A549 (cell line): ENCODE measurements at regions not wholly inside any gene's neighbourhood (a gene's known extent, or its start where the extent isn't known, plus 50 kb on each side); places are given as distances from the start of the nearest gene placed in this dataset.

Experiments
- ATAC-seq, 2 experiments: fragments of 200-7000 bp in 1 of 2; fragments of >200 bp in 1 of 2; cut with Nextera tagmentation in 1 of 2; cut with Tn5 transposase in 1 of 2; 3 replicates each; pipeline versions ENCODE4 v1.8.0 to v1.9.1; 2018 to 2020; ENCODE audit warnings: mild to moderate bottlenecking in 1 of 2, moderate library complexity in 1 of 2
- CTCF ChIA-PET: fragments of 300-600 bp; sonication (Branson Sonifier 250); formaldehyde crosslinking; extraction: SDS; loops from one replicate; lab custom pipeline; 2021; ENCODE audit warnings: antibody characterized with exemption, inconsistent platforms; lab: Yijun Ruan, JAX
- POLR2A ChIA-PET: fragments of 350-600 bp; formaldehyde crosslinking; extraction: SDS; loops from one replicate; lab custom pipeline; 2021; ENCODE audit warnings: antibody characterized with exemption, inconsistent platforms; lab: Yijun Ruan, JAX
- DNase-seq, 2 experiments: peaks; one replicate each; pipeline versions ENCODE4 v3.0.0 to v3.0.0-alpha.2; 2011 to 2016; ENCODE audit warnings: low read depth in 1 of 2, low spot score in 1 of 2
- FAIRE-seq: peaks from 2 replicates; lab custom pipeline; 2011; peaks lifted over from hg19 to GRCh38; lab: Jason Lieb, UNC
- H3K27ac ChIP-seq, 2 experiments: fragments of >200 bp; sonication (Bioruptor Twin); formaldehyde crosslinking; 3 replicates each; pipeline ENCODE4 v1.5.1; 2016 to 2017
- H3K4me1 ChIP-seq: fragments of >200 bp; sonication (Bioruptor Twin); formaldehyde crosslinking; 3 replicates; pipeline ENCODE4 v1.6.1; 2016
- H3K4me2 ChIP-seq: fragments of >200 bp; sonication (Bioruptor Twin); formaldehyde crosslinking; 3 replicates; pipeline ENCODE4 v1.6.1; 2016
- H3K4me3 ChIP-seq: fragments of >200 bp; sonication (Bioruptor Twin); formaldehyde crosslinking; 3 replicates; pipeline ENCODE4 v1.5.1; 2016
- H3K9me3 ChIP-seq: fragments of >200 bp; sonication (Bioruptor Twin); formaldehyde crosslinking; 3 replicates; pipeline ENCODE4 v1.6.1; 2016
- BCL3 ChIP-seq: fragments of >200 bp; sonication (Bioruptor Twin); formaldehyde crosslinking; IDR thresholded peaks from 3 replicates; pipeline ENCODE4 v1.6.1; 2016
- CBX8 ChIP-seq: fragments of 200-600 bp; sonication (generic); IDR thresholded peaks from 2 replicates; pipeline ENCODE4 v1.6.1; 2016
- CHD2 ChIP-seq: fragments of 150-350 bp; IDR thresholded peaks from 2 replicates; pipeline ENCODE4 v1.6.1; 2014; ENCODE audit warnings: low read length; ENCODE audit not compliant: partially characterized antibody
- CTCF ChIP-seq: fragments of >200 bp; sonication (Bioruptor Twin); formaldehyde crosslinking; IDR thresholded peaks from 3 replicates; pipeline ENCODE4 v1.5.1; 2016
- ESRRA ChIP-seq: fragments of 150-350 bp; IDR thresholded peaks from 2 replicates; pipeline ENCODE4 v1.6.1; 2014; ENCODE audit warnings: mild to moderate bottlenecking, low read length, borderline replicate concordance
- FOSB ChIP-seq: fragments of 250-450 bp; sonication (Bioruptor Pico); IDR thresholded peaks from 2 replicates; pipeline ENCODE4 v1.5.0; 2020; ENCODE audit warnings: mild to moderate bottlenecking, moderate library complexity
- FOSL2 ChIP-seq, 2 experiments: fragments of 450-650 bp in 1 of 2; fragments of >200 bp in 1 of 2; sonication (Bioruptor Twin) in 1 of 2; formaldehyde crosslinking; IDR thresholded peaks; 2 replicates each; pipeline versions ENCODE4 v1.5.0 to v1.6.1; 2016 to 2020; ENCODE audit warnings: mild to moderate bottlenecking in 1 of 2, moderate library complexity in 1 of 2
- GATA3 ChIP-seq: IDR thresholded peaks from 2 replicates; pipeline ENCODE4 v1.6.1; 2012; ENCODE audit warnings: borderline replicate concordance
- HEYL ChIP-seq: fragments of 250-450 bp; sonication (Bioruptor Pico); IDR thresholded peaks from 2 replicates; pipeline ENCODE4 v1.8.0; 2021; ENCODE audit warnings: mild to moderate bottlenecking, moderate library complexity
- HOXA7 ChIP-seq: fragments of 250-450 bp; sonication (Bioruptor Pico); IDR thresholded peaks from 2 replicates; pipeline ENCODE4 v1.5.0; 2020; ENCODE audit warnings: mild to moderate bottlenecking, moderate library complexity
- JUNB ChIP-seq: fragments of >200 bp; sonication (Bioruptor Twin); formaldehyde crosslinking; IDR thresholded peaks from 2 replicates; pipeline ENCODE4 v1.6.1; 2016
- KDM1A ChIP-seq: fragments of 200-600 bp; sonication (generic); IDR thresholded peaks from 2 replicates; pipeline ENCODE4 v1.6.1; 2016; ENCODE audit warnings: low read depth, mild to moderate bottlenecking
- KDM5A ChIP-seq: fragments of 200-600 bp; sonication (generic); IDR thresholded peaks from 2 replicates; pipeline ENCODE4 v1.6.1; 2016; ENCODE audit warnings: antibody characterized with exemption, mild to moderate bottlenecking
- MAX ChIP-seq: IDR thresholded peaks from 2 replicates; pipeline ENCODE4 v1.6.1; 2012
- NPAS2 ChIP-seq: fragments of 250-450 bp; sonication (Bioruptor Pico); IDR thresholded peaks from 2 replicates; pipeline ENCODE4 v1.8.0; 2022; ENCODE audit warnings: mild to moderate bottlenecking, moderate library complexity, borderline replicate concordance
- POLR2A ChIP-seq: IDR thresholded peaks from 2 replicates; pipeline ENCODE4 v1.6.1; 2012; ENCODE audit warnings: mild to moderate bottlenecking, low read length
- POLR2AphosphoS2 ChIP-seq: conservative IDR thresholded peaks from 2 replicates; pipeline ENCODE4 v1.6.1; 2012; ENCODE audit warnings: low read length, improper control_type of control experiment, inconsistent platforms
- REST ChIP-seq: fragments of 200-600 bp; sonication (generic); IDR thresholded peaks from 2 replicates; pipeline ENCODE4 v1.6.1; 2016; ENCODE audit warnings: antibody characterized with exemption, mild to moderate bottlenecking, moderate library complexity
- RNF2 ChIP-seq: fragments of 200-600 bp; sonication (generic); IDR thresholded peaks from 2 replicates; pipeline ENCODE4 v1.6.1; 2016; ENCODE audit warnings: low read depth, mild to moderate bottlenecking, antibody characterized with exemption, moderate library complexity, borderline replicate concordance
- SMC3 ChIP-seq: fragments of >200 bp; sonication (Bioruptor Twin); formaldehyde crosslinking; IDR thresholded peaks from 3 replicates; pipeline ENCODE4 v1.6.1; 2018; ENCODE audit warnings: inconsistent platforms
- SREBF2 ChIP-seq: fragments of 450-650 bp; IDR thresholded peaks from 2 replicates; pipeline ENCODE4 v1.6.1; 2014; ENCODE audit warnings: mild to moderate bottlenecking, moderate library complexity
- TP53 ChIP-seq: fragments of 250-450 bp; sonication (Bioruptor Pico); IDR thresholded peaks from 2 replicates; pipeline ENCODE4 v1.5.0; 2021; ENCODE audit warnings: mild to moderate bottlenecking, moderate library complexity
- USF2 ChIP-seq: fragments of 450-650 bp; IDR thresholded peaks from 2 replicates; pipeline ENCODE4 v1.6.1; 2014; ENCODE audit warnings: antibody characterized with exemption
- ZC3H11A ChIP-seq: fragments of 450-650 bp; IDR thresholded peaks from 2 replicates; pipeline ENCODE4 v1.6.1; 2014; ENCODE audit warnings: antibody characterized with exemption, mild to moderate bottlenecking
- ZFP36 ChIP-seq: fragments of 450-650 bp; IDR thresholded peaks from 2 replicates; pipeline ENCODE4 v1.6.1; 2014; ENCODE audit warnings: borderline replicate concordance; ENCODE audit not compliant: partially characterized antibody
- ZSCAN20 ChIP-seq: fragments of 250-450 bp; sonication (Bioruptor Pico); IDR thresholded peaks from 2 replicates; pipeline ENCODE4 v1.8.0; 2022; ENCODE audit warnings: mild to moderate bottlenecking, moderate library complexity
- WGBS: methylation state at CpG from one replicate; pipeline ENCODE4 v1.1.6; 2017; ENCODE audit errors: missing lambda C conversion rate; 5-methylcytosine and 5-hydroxymethylcytosine counted together

GRCh38 chrY:12598783-12599182 is 102.2 kb upstream of the USP9Y start:
- TF ChIP-seq CTCF (no peak), ZFP36 (no peak), FOSB (CRISPR knock-in tag) (no peak), JUNB (no peak), HEYL (CRISPR knock-in tag) (no peak), ZSCAN20 (CRISPR knock-in tag) (no peak), MAX (no peak), NPAS2 (CRISPR knock-in tag) (no peak)
- H3K4me2 ChIP-seq, result no peak overlapping the region
- no peaks in the 10 kb centered on the region for H3K4me1 ChIP-seq
- no peak overlapping the region for H3K4me3 ChIP-seq
- no peak for FAIRE-seq
- ATAC-seq, result no peak
- ChIA-PET POLR2A (no interaction called here), CTCF (no interaction called here)
- DNase-seq, result no peak
- H3K9me3 ChIP-seq, result no peaks in the 10 kb centered on the region
- H3K27ac ChIP-seq, result no peak overlapping the region
- 20% methylated on average over 5 of the region's 5 CpGs for WGBS

GRCh38 chrY:12605426-12605825 is 95.6 kb upstream of the USP9Y start:
- H3K4me1 ChIP-seq, result no peaks in the 10 kb centered on the region
- DNase-seq (no peak), ATAC-seq (no peak), FAIRE-seq (no peak)
- no peak overlapping the region for H3K4me2 ChIP-seq
- WGBS, result 83% methylated on average over 2 of the region's 2 CpGs
- POLR2A ChIA-PET, result no interaction called here
- H3K27ac ChIP-seq, result no peak overlapping the region
- H3K9me3 ChIP-seq, result no peaks in the 10 kb centered on the region
- no peak overlapping the region for H3K4me3 ChIP-seq
- no peak for TF ChIP-seq SMC3
- TF ChIP-seq POLR2AphosphoS2, result no peak
- no peak for TF ChIP-seq FOSL2 (IDR thresholded peaks at IDR 0.05)
- TF ChIP-seq FOSL2 (CRISPR knock-in tag; IDR thresholded peaks at IDR 0.05), result no peak
- TF ChIP-seq CTCF, result no peak
- no peak for TF ChIP-seq GATA3
- TF ChIP-seq CHD2, result no peak
- no peak for TF ChIP-seq BCL3
- TF ChIP-seq RNF2, result no peak
- no peak for TF ChIP-seq TP53
- no peak for TF ChIP-seq KDM5A
- CTCF ChIA-PET, result no interaction called here

GRCh38 chrY:12610861-12611260 is 90.2 kb upstream of the USP9Y start:
- H3K27ac ChIP-seq, result no peak overlapping the region
- FAIRE-seq, result no peak
- ATAC-seq, result no peak
- no peak overlapping the region for H3K4me2 ChIP-seq
- DNase-seq, result no peak
- CTCF ChIA-PET, result no interaction called here
- POLR2A ChIA-PET, result no interaction called here
- H3K4me1 ChIP-seq, result no peaks in the 10 kb centered on the region
- no peak overlapping the region for H3K4me3 ChIP-seq
- no peaks in the 10 kb centered on the region for H3K9me3 ChIP-seq
- WGBS, result 61% methylated on average over 2 of the region's 2 CpGs
- TF ChIP-seq REST (no peak), POLR2AphosphoS2 (no peak), HEYL (CRISPR knock-in tag) (no peak), SREBF2 (no peak), ZSCAN20 (CRISPR knock-in tag) (no peak), CBX8 (no peak), HOXA7 (no peak), ZC3H11A (no peak), ESRRA (no peak), CHD2 (no peak), FOSL2 (IDR thresholded peaks at IDR 0.05) (no peak), FOSL2 (CRISPR knock-in tag; IDR thresholded peaks at IDR 0.05) (no peak), SMC3 (no peak), KDM1A (no peak), TP53 (no peak), USF2 (no peak), POLR2A (no peak)
